Hepatocyte (in vitro differentiated cells): ENCODE measurements at regions not wholly inside any gene's neighbourhood (a gene's known extent, or its start where the extent isn't known, plus 50 kb on each side); places are given as distances from the start of the nearest gene placed in this dataset.

Experiments used
- DNase-seq: peaks from one replicate; pipeline ENCODE4 v3.0.0-alpha.2; 2016; ENCODE audit warnings: low spot score
- H2AFZ ChIP-seq: fragments of 200-600 bp; sonication (generic); 2 replicates; pipeline ENCODE4 v1.6.0; 2016; ENCODE audit warnings: antibody characterized with exemption, mild to moderate bottlenecking
- H3K27ac ChIP-seq: fragments of 200-600 bp; sonication (generic); 2 replicates; pipeline ENCODE4 v1.5.1; 2016; ENCODE audit warnings: mild to moderate bottlenecking
- H3K27me3 ChIP-seq: fragments of 200-600 bp; sonication (generic); 2 replicates; pipeline ENCODE4 v1.6.1; 2016
- H3K36me3 ChIP-seq: fragments of 200-600 bp; sonication (generic); replicated peaks from 2 replicates; pipeline ENCODE4 v1.5.1; 2016; ENCODE audit warnings: low read depth; ENCODE audit not compliant: insufficient read depth
- H3K4me1 ChIP-seq: fragments of 200-600 bp; sonication (generic); 2 replicates; pipeline ENCODE4 v1.5.1; 2016; ENCODE audit warnings: mild to moderate bottlenecking, moderate library complexity; ENCODE audit not compliant: insufficient read depth
- H3K4me2 ChIP-seq: fragments of 200-600 bp; sonication (generic); 2 replicates; pipeline ENCODE4 v1.6.0; 2016
- H3K4me3 ChIP-seq: fragments of 200-600 bp; sonication (generic); 2 replicates; pipeline ENCODE4 v1.5.1; 2016; ENCODE audit warnings: mild to moderate bottlenecking
- H3K79me2 ChIP-seq: fragments of 200-600 bp; sonication (generic); 2 replicates; pipeline ENCODE4 v1.6.0; 2017; ENCODE audit warnings: mild to moderate bottlenecking
- H3K9me2 ChIP-seq: fragments of 200-600 bp; sonication (generic); replicated peaks from 2 replicates; pipeline ENCODE4 v1.6.0; 2017; ENCODE audit warnings: mild to moderate bottlenecking; ENCODE audit not compliant: insufficient read depth
- H3K9me3 ChIP-seq: fragments of 200-600 bp; sonication (generic); 2 replicates; pipeline ENCODE4 v1.5.1; 2016; ENCODE audit warnings: low read depth, mild to moderate bottlenecking
- H4K20me1 ChIP-seq: fragments of 200-600 bp; sonication (generic); 2 replicates; pipeline ENCODE4 v1.6.0; 2016; ENCODE audit warnings: mild to moderate bottlenecking; ENCODE audit not compliant: insufficient read depth, poor library complexity, severe bottlenecking
- EZH2 ChIP-seq: fragments of 200-600 bp; sonication (generic); IDR thresholded peaks from 2 replicates; pipeline ENCODE4 v1.6.1; 2016; ENCODE audit warnings: antibody characterized with exemption, mild to moderate bottlenecking, borderline replicate concordance
- EZH2phosphoT487 ChIP-seq: fragments of 200-600 bp; sonication (generic); IDR thresholded peaks from one replicate; pipeline ENCODE4 v1.6.1; 2018; ENCODE audit warnings: antibody characterized with exemption, mild to moderate bottlenecking, low read depth, moderate library complexity; ENCODE audit not compliant: unreplicated experiment, severe bottlenecking
- WGBS: methylation state at CpG from one replicate; pipeline ENCODE4 v1.1.6; 2016; ENCODE audit warnings: low lambda C conversion rate; ENCODE audit errors: missing lambda C conversion rate; 5-methylcytosine and 5-hydroxymethylcytosine counted together
- TF ChIP-seq, protein P1 (sequence below): fragments of 200-600 bp; sonication (generic); IDR thresholded peaks from 2 replicates; pipeline ENCODE4 v1.5.1; 2016; ENCODE audit warnings: antibody characterized with exemption, mild to moderate bottlenecking; ENCODE audit not compliant: poor library complexity

DNA sequence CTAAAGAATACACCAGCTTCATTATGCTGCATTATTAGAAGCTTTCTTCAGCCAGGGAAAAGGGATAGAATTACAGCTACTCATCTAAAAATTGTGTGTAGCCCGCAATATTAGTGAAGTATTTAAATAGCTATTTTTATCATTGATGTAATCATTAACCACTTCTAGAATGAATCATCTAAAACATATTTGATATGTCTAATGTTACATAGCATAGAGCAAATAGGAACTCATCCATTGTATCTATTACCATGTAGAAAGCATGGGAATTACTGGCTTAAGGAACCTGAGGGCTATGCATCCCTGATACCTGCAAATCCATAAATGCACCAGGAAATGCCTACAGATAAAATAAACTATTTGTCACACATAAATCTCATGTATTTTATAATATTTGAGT, 54.5 kb upstream of the VGLL3 start:
- Histone ChIP-seq H3K4me1 (no peaks in the 10 kb centered on the region), H3K27ac (no peak overlapping the region), H3K9me2 (no peaks in the 10 kb centered on the region), H3K79me2 (no peaks in the 10 kb centered on the region), H3K27me3 (no peaks in the 10 kb centered on the region), H3K36me3 (no peaks in the 10 kb centered on the region), H2AFZ (no peak overlapping the region), H3K4me3 (no peak overlapping the region), H4K20me1 (no peaks in the 10 kb centered on the region), H3K4me2 (no peak overlapping the region), H3K9me3 (no peaks in the 10 kb centered on the region)
- DNase-seq = no peak
- no peak for TF ChIP-seq EZH2phosphoT487
- TF ChIP-seq, protein P1, sequence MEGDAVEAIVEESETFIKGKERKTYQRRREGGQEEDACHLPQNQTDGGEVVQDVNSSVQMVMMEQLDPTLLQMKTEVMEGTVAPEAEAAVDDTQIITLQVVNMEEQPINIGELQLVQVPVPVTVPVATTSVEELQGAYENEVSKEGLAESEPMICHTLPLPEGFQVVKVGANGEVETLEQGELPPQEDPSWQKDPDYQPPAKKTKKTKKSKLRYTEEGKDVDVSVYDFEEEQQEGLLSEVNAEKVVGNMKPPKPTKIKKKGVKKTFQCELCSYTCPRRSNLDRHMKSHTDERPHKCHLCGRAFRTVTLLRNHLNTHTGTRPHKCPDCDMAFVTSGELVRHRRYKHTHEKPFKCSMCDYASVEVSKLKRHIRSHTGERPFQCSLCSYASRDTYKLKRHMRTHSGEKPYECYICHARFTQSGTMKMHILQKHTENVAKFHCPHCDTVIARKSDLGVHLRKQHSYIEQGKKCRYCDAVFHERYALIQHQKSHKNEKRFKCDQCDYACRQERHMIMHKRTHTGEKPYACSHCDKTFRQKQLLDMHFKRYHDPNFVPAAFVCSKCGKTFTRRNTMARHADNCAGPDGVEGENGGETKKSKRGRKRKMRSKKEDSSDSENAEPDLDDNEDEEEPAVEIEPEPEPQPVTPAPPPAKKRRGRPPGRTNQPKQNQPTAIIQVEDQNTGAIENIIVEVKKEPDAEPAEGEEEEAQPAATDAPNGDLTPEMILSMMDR = no peak
- no peak for TF ChIP-seq EZH2
- WGBS = 100% methylated on average over 1 of the region's 1 CpG

DNA sequence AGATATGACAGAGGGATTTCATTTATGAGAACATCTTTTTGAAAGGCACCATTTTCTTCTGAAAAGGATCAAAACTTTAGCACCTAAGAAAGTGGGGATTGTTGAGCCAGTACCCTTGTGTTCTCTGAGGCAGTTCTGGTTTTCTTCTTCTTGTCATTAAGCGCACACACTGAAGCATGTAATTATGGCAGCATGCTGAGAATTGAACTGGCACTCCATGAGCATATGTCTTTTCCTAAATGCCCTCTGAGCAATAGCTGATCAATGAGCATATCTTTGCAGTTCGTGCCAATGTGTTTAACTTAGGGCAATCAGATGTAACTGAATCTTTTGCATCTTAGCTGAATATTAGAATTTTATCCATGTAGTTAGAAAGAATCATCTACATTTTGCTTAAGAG, 53.9 kb upstream of the VGLL3 start:
- Histone ChIP-seq H3K36me3 (no peaks in the 10 kb centered on the region), H4K20me1 (no peaks in the 10 kb centered on the region), H3K27ac (no peak overlapping the region), H3K9me3 (no peaks in the 10 kb centered on the region), H3K4me3 (no peak overlapping the region), H3K9me2 (no peaks in the 10 kb centered on the region), H3K79me2 (no peaks in the 10 kb centered on the region), H3K27me3 (no peaks in the 10 kb centered on the region), H3K4me2 (no peak overlapping the region), H2AFZ (no peak overlapping the region), H3K4me1 (no peaks in the 10 kb centered on the region)
- WGBS = 64% methylated on average over 2 of the region's 2 CpGs
- DNase-seq = no peak
- no peak for TF ChIP-seq EZH2phosphoT487
- TF ChIP-seq, protein P1 = no peak
- TF ChIP-seq EZH2 = no peak

DNA sequence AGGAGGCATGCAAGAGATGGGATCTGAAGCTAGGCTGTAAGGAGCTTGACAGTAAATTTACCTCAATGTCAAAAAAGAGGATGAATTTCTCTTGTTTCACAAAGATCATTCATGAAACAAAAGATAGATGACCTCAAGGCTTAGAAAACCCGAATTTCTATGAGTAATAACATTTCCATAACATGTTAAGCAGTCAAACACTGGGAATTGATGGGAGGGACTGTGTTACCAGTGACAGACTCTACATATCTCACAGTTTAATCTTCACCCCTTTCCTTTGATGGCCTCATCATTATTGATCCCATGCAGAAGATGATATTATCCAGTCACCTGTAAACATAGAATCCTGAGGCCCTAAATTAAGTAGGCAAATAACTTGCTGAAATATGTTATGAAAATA, 53.5 kb upstream of the VGLL3 start:
- Histone ChIP-seq H3K9me2 (no peaks in the 10 kb centered on the region), H3K27ac (no peak overlapping the region), H3K4me3 (no peak overlapping the region), H2AFZ (no peak overlapping the region), H4K20me1 (no peaks in the 10 kb centered on the region), H3K9me3 (no peaks in the 10 kb centered on the region), H3K4me1 (no peaks in the 10 kb centered on the region), H3K4me2 (no peak overlapping the region), H3K36me3 (no peaks in the 10 kb centered on the region), H3K79me2 (no peaks in the 10 kb centered on the region), H3K27me3 (no peaks in the 10 kb centered on the region)
- DNase-seq = no peak
- TF ChIP-seq, protein P1 = no peak
- TF ChIP-seq EZH2 (no peak), EZH2phosphoT487 (no peak)
- WGBS = 45% methylated on average over 1 of the region's 1 CpG

DNA sequence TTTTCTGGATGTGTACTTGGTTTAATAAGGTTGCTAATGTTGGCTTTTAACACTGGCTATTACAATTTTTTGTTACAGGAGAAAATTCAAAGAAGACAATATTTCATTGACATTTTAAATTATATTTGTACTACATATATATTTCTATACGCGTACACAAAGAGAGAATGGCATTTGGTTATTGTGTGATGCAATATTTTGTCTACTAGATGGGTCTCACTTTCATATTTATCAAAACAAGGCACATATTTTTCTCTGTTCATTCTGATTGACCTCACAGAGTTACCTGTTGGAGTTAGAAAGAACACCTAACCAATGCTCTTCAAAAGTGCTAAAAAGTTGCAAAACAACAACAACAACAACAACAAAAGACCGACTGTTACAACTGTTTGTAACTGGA, 50.2 kb upstream of the VGLL3 start:
- no peak for TF ChIP-seq EZH2
- Histone ChIP-seq H3K27ac (no peak overlapping the region), H4K20me1 (no peaks in the 10 kb centered on the region), H3K4me2 (no peak overlapping the region), H3K36me3 (no peaks in the 10 kb centered on the region), H3K27me3 (no peaks in the 10 kb centered on the region), H3K9me2 (no peaks in the 10 kb centered on the region), H3K79me2 (no peaks in the 10 kb centered on the region), H3K4me3 (no peak overlapping the region), H2AFZ (no peak overlapping the region), H3K4me1 (no peaks in the 10 kb centered on the region), H3K9me3 (no peaks in the 10 kb centered on the region)
- no peak for DNase-seq
- WGBS = 97% methylated on average over 3 of the region's 3 CpGs
